MM.1S (cell line): ENCODE measurements at regions not wholly inside any gene's neighbourhood (a gene's known extent, or its start where the extent isn't known, plus 50 kb on each side); places are given as distances from the start of the nearest gene placed in this dataset.

Source experiments
- DNase-seq: peaks from one replicate; pipeline ENCODE4 v3.0.0-alpha.2; 2015
- H2AFZ ChIP-seq: fragments of 300-600 bp; sonication (generic); 2 replicates; pipeline ENCODE4 v1.6.0; 2016; ENCODE audit warnings: antibody characterized with exemption, low read length
- H3F3A ChIP-seq: fragments of 300-600 bp; sonication (generic); 2 replicates; pipeline ENCODE4 v1.6.1; 2016; ENCODE audit warnings: mild to moderate bottlenecking, antibody characterized with exemption, low read length, moderate library complexity, mixed read lengths; ENCODE audit not compliant: insufficient read depth
- H3K27ac ChIP-seq: fragments of 300-600 bp; sonication (generic); 2 replicates; pipeline ENCODE4 v1.5.1; 2016; ENCODE audit warnings: mild to moderate bottlenecking, low read length
- H3K27me3 ChIP-seq: fragments of 300-600 bp; sonication (generic); replicated peaks from 2 replicates; pipeline ENCODE4 v1.6.0; 2016; ENCODE audit warnings: low read length; ENCODE audit not compliant: insufficient read depth
- H3K36me3 ChIP-seq: fragments of 300-600 bp; sonication (generic); replicated peaks from 2 replicates; pipeline ENCODE4 v1.6.1; 2016; ENCODE audit warnings: mild to moderate bottlenecking, low read length, mixed read lengths; ENCODE audit not compliant: insufficient read depth
- H3K4me1 ChIP-seq: fragments of 300-600 bp; sonication (generic); 2 replicates; pipeline ENCODE4 v1.6.1; 2016; ENCODE audit warnings: low read length, mixed read lengths
- H3K4me2 ChIP-seq: fragments of 300-600 bp; sonication (generic); 2 replicates; pipeline ENCODE4 v1.6.0; 2016; ENCODE audit warnings: low read depth, low read length
- H3K4me3 ChIP-seq: fragments of 300-600 bp; sonication (generic); 2 replicates; pipeline ENCODE4 v1.5.1; 2016; ENCODE audit warnings: low read length, mixed read lengths
- H3K79me2 ChIP-seq: fragments of 300-600 bp; sonication (generic); 2 replicates; pipeline ENCODE4 v1.6.1; 2016; ENCODE audit warnings: mixed run types, low read length, mixed read lengths
- H3K9ac ChIP-seq: fragments of 300-600 bp; sonication (generic); 2 replicates; pipeline ENCODE4 v1.6.1; 2016; ENCODE audit warnings: low read length, mixed read lengths
- H3K9me2 ChIP-seq: fragments of 300-600 bp; sonication (generic); replicated peaks from 2 replicates; pipeline ENCODE4 v1.6.1; 2016; ENCODE audit warnings: mild to moderate bottlenecking, low read length, mixed read lengths; ENCODE audit not compliant: insufficient read depth
- H3K9me3 ChIP-seq: fragments of 300-600 bp; sonication (generic); replicated peaks from 2 replicates; pipeline ENCODE4 v1.6.1; 2016; ENCODE audit warnings: mild to moderate bottlenecking, low read length, mixed read lengths; ENCODE audit not compliant: insufficient read depth
- H4K20me1 ChIP-seq: fragments of 300-600 bp; sonication (generic); 2 replicates; pipeline ENCODE4 v1.6.1; 2016; ENCODE audit warnings: mild to moderate bottlenecking, low read length, moderate library complexity, mixed read lengths; ENCODE audit not compliant: insufficient read depth
- CTCF ChIP-seq: fragments of 300-600 bp; sonication (generic); IDR thresholded peaks from 2 replicates; pipeline ENCODE4 v1.5.1; 2016; ENCODE audit warnings: antibody characterized with exemption, low read length, mixed read lengths
- EZH2 ChIP-seq: fragments of 300-600 bp; sonication (generic); optimal IDR thresholded peaks from 2 replicates; pipeline ENCODE3; 2017; ENCODE audit warnings: low read depth, mild to moderate bottlenecking, antibody characterized with exemption, low read length, mixed read lengths
- EZH2phosphoT487 ChIP-seq: fragments of 300-600 bp; sonication (generic); IDR thresholded peaks from 2 replicates; pipeline ENCODE4 v1.6.1; 2018; ENCODE audit warnings: antibody characterized with exemption, low read length

DNA sequence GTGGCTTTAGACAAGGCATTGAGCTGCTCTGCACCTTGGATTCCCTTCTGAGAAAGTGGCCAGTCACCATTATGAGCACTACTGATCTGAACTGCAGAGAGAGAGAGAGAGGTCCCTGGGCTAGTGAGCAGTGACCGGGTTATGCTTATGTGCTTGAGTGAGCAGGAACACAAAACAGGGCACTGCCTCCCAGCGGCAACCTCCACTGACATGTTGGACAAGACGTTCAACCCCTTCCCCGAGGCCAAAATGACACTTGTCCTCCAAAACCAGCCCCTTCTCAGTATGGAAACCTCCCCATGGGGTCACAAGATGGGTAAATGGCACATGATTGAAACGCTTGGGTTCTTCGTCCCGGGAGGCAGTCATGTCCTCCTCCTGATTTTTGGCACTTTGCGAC is 339.4 kb upstream of the ZMIZ1 start:
- no peaks in the 10 kb centered on the region for H3K79me2 ChIP-seq
- H4K20me1 ChIP-seq: no peaks in the 10 kb centered on the region
- H3K4me2 ChIP-seq: no peak overlapping the region
- H3K9ac ChIP-seq: no peak overlapping the region
- H3K4me3 ChIP-seq: no peak overlapping the region
- H3K36me3 ChIP-seq: no peaks in the 10 kb centered on the region
- no peaks in the 10 kb centered on the region for H3K27me3 ChIP-seq
- no peaks in the 10 kb centered on the region for H3K4me1 ChIP-seq
- no peaks in the 10 kb centered on the region for H3K9me3 ChIP-seq
- TF ChIP-seq EZH2: no peak
- TF ChIP-seq CTCF: no peak
- no peak for TF ChIP-seq EZH2phosphoT487
- DNase-seq: no peak
- no peaks in the 10 kb centered on the region for H3K9me2 ChIP-seq
- H3F3A ChIP-seq: no peaks in the 10 kb centered on the region
- no peak overlapping the region for H2AFZ ChIP-seq
- no peak overlapping the region for H3K27ac ChIP-seq

GRCh38 chr10:78729800-78730199 is 339.0 kb upstream of the ZMIZ1 start:
- TF ChIP-seq CTCF (no peak), EZH2 (no peak), EZH2phosphoT487 (no peak)
- Histone ChIP-seq H3K4me2 (no peak overlapping the region), H3F3A (no peaks in the 10 kb centered on the region), H3K79me2 (no peaks in the 10 kb centered on the region), H3K36me3 (no peaks in the 10 kb centered on the region), H4K20me1 (no peaks in the 10 kb centered on the region), H3K27ac (no peak overlapping the region), H3K9me3 (no peaks in the 10 kb centered on the region), H3K4me1 (no peaks in the 10 kb centered on the region), H2AFZ (no peak overlapping the region), H3K4me3 (no peak overlapping the region), H3K27me3 (no peaks in the 10 kb centered on the region), H3K9me2 (no peaks in the 10 kb centered on the region), H3K9ac (no peak overlapping the region)
- no peak for DNase-seq

DNA sequence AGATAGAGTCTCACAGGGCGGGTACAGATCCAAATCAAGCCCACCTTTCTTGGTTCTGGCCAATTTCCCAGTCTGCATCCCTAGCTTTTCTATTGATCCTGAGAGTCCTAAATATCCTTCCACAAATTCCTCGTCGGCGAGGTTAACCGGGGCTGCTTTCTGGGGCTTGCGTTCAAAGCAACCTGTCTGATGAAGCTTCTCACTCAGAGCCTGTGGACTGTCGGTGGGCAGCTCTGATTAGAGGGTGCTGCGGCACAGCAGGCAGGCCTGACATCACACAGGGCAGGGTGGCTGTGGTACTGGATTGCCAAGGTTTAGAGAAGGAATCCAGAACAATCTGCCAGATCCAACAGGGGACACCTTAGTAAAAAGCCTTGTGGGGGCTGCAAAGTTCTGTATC is 338.0 kb upstream of the ZMIZ1 start:
- Histone ChIP-seq H3K4me2 (no peak overlapping the region), H3K9ac (no peak overlapping the region), H3K9me3 (no peaks in the 10 kb centered on the region), H3F3A (no peaks in the 10 kb centered on the region), H3K9me2 (no peaks in the 10 kb centered on the region), H3K27me3 (no peaks in the 10 kb centered on the region), H4K20me1 (no peaks in the 10 kb centered on the region), H3K36me3 (no peaks in the 10 kb centered on the region), H2AFZ (no peak overlapping the region), H3K27ac (no peak overlapping the region), H3K4me3 (no peak overlapping the region), H3K79me2 (no peaks in the 10 kb centered on the region), H3K4me1 (no peaks in the 10 kb centered on the region)
- TF ChIP-seq EZH2: no peak
- TF ChIP-seq CTCF: no peak
- TF ChIP-seq EZH2phosphoT487: no peak
- DNase-seq: no peak

DNA sequence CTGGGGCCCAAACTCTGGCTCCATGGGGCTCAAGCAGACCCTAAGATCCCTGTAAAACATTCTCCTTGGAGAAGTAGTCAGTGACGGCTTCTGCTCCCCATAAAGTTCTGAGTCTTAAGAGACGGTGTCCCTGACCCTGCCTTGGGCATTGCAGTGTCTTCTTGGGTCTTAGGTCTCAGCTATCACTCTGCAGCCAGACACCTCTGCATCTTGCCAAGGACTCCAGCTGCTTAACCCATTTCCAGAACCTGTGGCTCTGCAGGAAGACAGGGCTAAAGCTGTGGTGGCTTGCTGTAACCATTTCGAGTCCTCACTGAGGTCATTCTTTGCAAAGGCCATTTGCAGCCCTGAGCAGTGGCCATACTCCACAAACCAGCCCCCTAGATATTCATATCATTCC is 337.1 kb upstream of the ZMIZ1 start:
- no peak overlapping the region for H3K27ac ChIP-seq
- H3K9ac ChIP-seq: no peak overlapping the region
- no peaks in the 10 kb centered on the region for H3K79me2 ChIP-seq
- no peaks in the 10 kb centered on the region for H3K36me3 ChIP-seq
- TF ChIP-seq CTCF: no peak
- TF ChIP-seq EZH2: no peak
- TF ChIP-seq EZH2phosphoT487: no peak
- H3K4me3 ChIP-seq: no peak overlapping the region
- no peak for DNase-seq
- H3K9me3 ChIP-seq: no peaks in the 10 kb centered on the region
- no peaks in the 10 kb centered on the region for H3F3A ChIP-seq
- H3K4me2 ChIP-seq: no peak overlapping the region
- H2AFZ ChIP-seq: no peak overlapping the region
- H3K4me1 ChIP-seq: no peaks in the 10 kb centered on the region
- H3K9me2 ChIP-seq: no peaks in the 10 kb centered on the region
- no peaks in the 10 kb centered on the region for H3K27me3 ChIP-seq
- H4K20me1 ChIP-seq: no peaks in the 10 kb centered on the region
